OCI-LY1 (cell line): ENCODE measurements at regions not wholly inside any gene's neighbourhood (a gene's known extent, or its start where the extent isn't known, plus 50 kb on each side); places are given as distances from the start of the nearest gene placed in this dataset.

Experiments
- H2AFZ ChIP-seq: fragments of 200-600 bp; sonication (generic), shearing (Covaris generic); 2 replicates; pipeline ENCODE4 v1.6.0; 2014; ENCODE audit warnings: antibody characterized with exemption, mild to moderate bottlenecking, low read length
- H3F3A ChIP-seq: fragments of 200-600 bp; sonication (generic), shearing (Covaris generic); 2 replicates; pipeline ENCODE4 v1.6.0; 2014; ENCODE audit warnings: mild to moderate bottlenecking, antibody characterized with exemption, low read length, moderate library complexity; ENCODE audit not compliant: insufficient read depth
- H3K27ac ChIP-seq: fragments of 200-600 bp; sonication (generic); 2 replicates; pipeline ENCODE4 v1.5.1; 2014; ENCODE audit warnings: low read length, mixed run types, mild to moderate bottlenecking, low read depth; ENCODE audit not compliant: poor library complexity, severe bottlenecking
- H3K27me3 ChIP-seq: fragments of 200-600 bp; sonication (generic); 2 replicates; pipeline ENCODE4 v1.6.0; 2014; ENCODE audit warnings: antibody characterized with exemption, mild to moderate bottlenecking, low read length, moderate library complexity; ENCODE audit not compliant: insufficient read depth
- H3K36me3 ChIP-seq: fragments of 200-600 bp; sonication (generic); 2 replicates; pipeline ENCODE4 v1.6.1; 2014; ENCODE audit warnings: mild to moderate bottlenecking, antibody characterized with exemption, low read length, moderate library complexity, mixed read lengths; ENCODE audit not compliant: insufficient read depth
- H3K4me1 ChIP-seq: fragments of 200-600 bp; sonication (generic); 2 replicates; pipeline ENCODE4 v1.5.1; 2014; ENCODE audit warnings: mild to moderate bottlenecking, low read length, moderate library complexity; ENCODE audit not compliant: insufficient read depth, severe bottlenecking
- H3K4me2 ChIP-seq: fragments of 200-600 bp; sonication (generic), shearing (Covaris generic); 2 replicates; pipeline ENCODE4 v1.6.1; 2014; ENCODE audit warnings: low read length
- H3K4me3 ChIP-seq: fragments of 200-600 bp; sonication (generic); 2 replicates; pipeline ENCODE4 v1.5.1; 2014; ENCODE audit warnings: low read length, low read depth, mild to moderate bottlenecking, mixed read lengths; ENCODE audit not compliant: poor library complexity, severe bottlenecking
- H3K79me2 ChIP-seq: fragments of 200-600 bp; shearing (Covaris generic); 2 replicates; pipeline ENCODE4 v1.6.1; 2016; ENCODE audit warnings: mixed run types, low read length, mixed read lengths; ENCODE audit not compliant: insufficient read depth
- H3K9ac ChIP-seq: fragments of 200-600 bp; sonication (generic), shearing (Covaris generic); 2 replicates; pipeline ENCODE4 v1.6.1; 2014; ENCODE audit warnings: mild to moderate bottlenecking, low read length, mixed read lengths
- H3K9me2 ChIP-seq: fragments of 200-600 bp; sonication (generic), shearing (Covaris generic); 2 replicates; pipeline ENCODE4 v1.6.1; 2014; ENCODE audit warnings: low read depth, mild to moderate bottlenecking, low read length, mixed read lengths
- H3K9me3 ChIP-seq: fragments of 200-600 bp; shearing (Covaris generic); 2 replicates; pipeline ENCODE4 v1.6.1; 2014; ENCODE audit warnings: low read length, mixed read lengths
- H4K20me1 ChIP-seq: fragments of 200-600 bp; sonication (generic), shearing (Covaris generic); 2 replicates; pipeline ENCODE4 v1.6.0; 2016; ENCODE audit warnings: mild to moderate bottlenecking, low read length; ENCODE audit not compliant: insufficient read depth
- EZH2 ChIP-seq: fragments of 200-600 bp; sonication (generic), shearing (Covaris generic); IDR thresholded peaks from 2 replicates; pipeline ENCODE4 v1.8.0; 2017; ENCODE audit warnings: borderline replicate concordance, mixed run types, mild to moderate bottlenecking, antibody characterized with exemption, low read length, moderate library complexity, mixed read lengths
- TF ChIP-seq, protein P1 (sequence below): fragments of 200-600 bp; sonication (generic), shearing (Covaris generic); IDR thresholded peaks from 2 replicates; pipeline ENCODE4 v1.5.1; 2017; ENCODE audit warnings: mild to moderate bottlenecking, antibody characterized with exemption, low read length, moderate library complexity, mixed read lengths

GRCh38 chr9:17876687-17877086 is 297.8 kb downstream of the SH3GL2 start:
- no peaks in the 10 kb centered on the region for H3K4me1 ChIP-seq
- TF ChIP-seq, protein P1, sequence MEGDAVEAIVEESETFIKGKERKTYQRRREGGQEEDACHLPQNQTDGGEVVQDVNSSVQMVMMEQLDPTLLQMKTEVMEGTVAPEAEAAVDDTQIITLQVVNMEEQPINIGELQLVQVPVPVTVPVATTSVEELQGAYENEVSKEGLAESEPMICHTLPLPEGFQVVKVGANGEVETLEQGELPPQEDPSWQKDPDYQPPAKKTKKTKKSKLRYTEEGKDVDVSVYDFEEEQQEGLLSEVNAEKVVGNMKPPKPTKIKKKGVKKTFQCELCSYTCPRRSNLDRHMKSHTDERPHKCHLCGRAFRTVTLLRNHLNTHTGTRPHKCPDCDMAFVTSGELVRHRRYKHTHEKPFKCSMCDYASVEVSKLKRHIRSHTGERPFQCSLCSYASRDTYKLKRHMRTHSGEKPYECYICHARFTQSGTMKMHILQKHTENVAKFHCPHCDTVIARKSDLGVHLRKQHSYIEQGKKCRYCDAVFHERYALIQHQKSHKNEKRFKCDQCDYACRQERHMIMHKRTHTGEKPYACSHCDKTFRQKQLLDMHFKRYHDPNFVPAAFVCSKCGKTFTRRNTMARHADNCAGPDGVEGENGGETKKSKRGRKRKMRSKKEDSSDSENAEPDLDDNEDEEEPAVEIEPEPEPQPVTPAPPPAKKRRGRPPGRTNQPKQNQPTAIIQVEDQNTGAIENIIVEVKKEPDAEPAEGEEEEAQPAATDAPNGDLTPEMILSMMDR = no peak

GRCh38 chr9:17878810-17879370 is 300.0 kb downstream of the SH3GL2 start:
- H3K9me2 ChIP-seq = no peaks in the 10 kb centered on the region
- no peaks in the 10 kb centered on the region for H3K9me3 ChIP-seq
- H3K79me2 ChIP-seq = no peaks in the 10 kb centered on the region
- H3K9ac ChIP-seq = no peak overlapping the region
- TF ChIP-seq, protein P1 = no peak
- no peak for TF ChIP-seq EZH2
- H3K4me2 ChIP-seq = no peak overlapping the region
- no peaks in the 10 kb centered on the region for H3F3A ChIP-seq
- H3K4me3 ChIP-seq = no peak overlapping the region
- no peaks in the 10 kb centered on the region for H3K4me1 ChIP-seq
- no peaks in the 10 kb centered on the region for H4K20me1 ChIP-seq
- no peak overlapping the region for H3K27ac ChIP-seq
- no peaks in the 10 kb centered on the region for H3K27me3 ChIP-seq
- H3K36me3 ChIP-seq = no peaks in the 10 kb centered on the region
- no peak overlapping the region for H2AFZ ChIP-seq

More at GRCh38 chr9:17876687-17877086, 297.8 kb downstream of the SH3GL2 start:
- H3K9ac ChIP-seq = no peak overlapping the region
- no peaks in the 10 kb centered on the region for H3K9me3 ChIP-seq
- H3K27ac ChIP-seq = no peak overlapping the region
- H3K79me2 ChIP-seq = no peaks in the 10 kb centered on the region
- H3K4me3 ChIP-seq = no peak overlapping the region
- no peaks in the 10 kb centered on the region for H3K27me3 ChIP-seq
- H3K36me3 ChIP-seq = no peaks in the 10 kb centered on the region
- no peaks in the 10 kb centered on the region for H4K20me1 ChIP-seq
- H2AFZ ChIP-seq = no peak overlapping the region
- no peaks in the 10 kb centered on the region for H3F3A ChIP-seq
- no peaks in the 10 kb centered on the region for H3K9me2 ChIP-seq
- no peak overlapping the region for H3K4me2 ChIP-seq

GRCh38 chr9:17881371-17881770 is 302.5 kb downstream of the SH3GL2 start:
- H3K36me3 ChIP-seq = no peaks in the 10 kb centered on the region
- H3K9me2 ChIP-seq = no peaks in the 10 kb centered on the region
- no peaks in the 10 kb centered on the region for H3F3A ChIP-seq
- H3K79me2 ChIP-seq = no peaks in the 10 kb centered on the region
- no peak overlapping the region for H3K4me2 ChIP-seq
- no peak overlapping the region for H3K4me3 ChIP-seq
- no peak overlapping the region for H2AFZ ChIP-seq
- no peak overlapping the region for H3K9ac ChIP-seq
- H4K20me1 ChIP-seq = no peaks in the 10 kb centered on the region
- TF ChIP-seq EZH2 = no peak
- TF ChIP-seq, protein P1 = no peak
- H3K27ac ChIP-seq = no peak overlapping the region
- H3K9me3 ChIP-seq = no peaks in the 10 kb centered on the region
- H3K4me1 ChIP-seq = no peaks in the 10 kb centered on the region
- H3K27me3 ChIP-seq = no peaks in the 10 kb centered on the region
